SU-DHL-6 (cell line): ENCODE measurements at regions not wholly inside any gene's neighbourhood (a gene's known extent, or its start where the extent isn't known, plus 50 kb on each side); places are given as distances from the start of the nearest gene placed in this dataset.

Experiments
- EZH2phosphoT487 ChIP-seq: fragments of 200-600 bp; sonication (generic), shearing (Covaris generic); conservative IDR thresholded peaks from 2 replicates; pipeline ENCODE4 v1.6.1; 2018; ENCODE audit warnings: mild to moderate bottlenecking, antibody characterized with exemption, low read length, moderate library complexity, mixed read lengths
- TF ChIP-seq, protein P1 (sequence below): fragments of 200-600 bp; sonication (generic); IDR thresholded peaks from one replicate; pipeline ENCODE4 v1.5.1; 2017; ENCODE audit warnings: antibody characterized with exemption, mild to moderate bottlenecking, low read length, moderate library complexity; ENCODE audit not compliant: insufficient read depth, poor library complexity, severe bottlenecking

DNA sequence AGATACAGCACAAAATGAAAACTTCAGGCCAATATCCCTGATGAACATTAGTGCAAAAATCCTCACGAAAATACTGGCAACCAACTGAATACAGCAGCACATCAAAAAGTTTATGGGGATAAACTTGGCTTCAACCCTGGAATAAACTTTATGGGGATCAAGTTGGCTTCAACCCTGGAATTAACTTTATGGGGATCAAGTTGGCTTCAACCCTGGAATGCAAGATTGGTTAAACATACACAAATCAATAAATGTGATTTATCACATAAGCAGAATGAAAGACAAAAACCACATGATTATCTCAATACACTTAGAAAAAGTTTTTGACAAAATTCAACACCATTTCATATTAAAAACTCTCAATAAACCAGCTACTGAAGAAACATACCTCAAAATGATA lies 213.7 kb upstream of the DMRTA1 start:
- TF ChIP-seq, protein P1, sequence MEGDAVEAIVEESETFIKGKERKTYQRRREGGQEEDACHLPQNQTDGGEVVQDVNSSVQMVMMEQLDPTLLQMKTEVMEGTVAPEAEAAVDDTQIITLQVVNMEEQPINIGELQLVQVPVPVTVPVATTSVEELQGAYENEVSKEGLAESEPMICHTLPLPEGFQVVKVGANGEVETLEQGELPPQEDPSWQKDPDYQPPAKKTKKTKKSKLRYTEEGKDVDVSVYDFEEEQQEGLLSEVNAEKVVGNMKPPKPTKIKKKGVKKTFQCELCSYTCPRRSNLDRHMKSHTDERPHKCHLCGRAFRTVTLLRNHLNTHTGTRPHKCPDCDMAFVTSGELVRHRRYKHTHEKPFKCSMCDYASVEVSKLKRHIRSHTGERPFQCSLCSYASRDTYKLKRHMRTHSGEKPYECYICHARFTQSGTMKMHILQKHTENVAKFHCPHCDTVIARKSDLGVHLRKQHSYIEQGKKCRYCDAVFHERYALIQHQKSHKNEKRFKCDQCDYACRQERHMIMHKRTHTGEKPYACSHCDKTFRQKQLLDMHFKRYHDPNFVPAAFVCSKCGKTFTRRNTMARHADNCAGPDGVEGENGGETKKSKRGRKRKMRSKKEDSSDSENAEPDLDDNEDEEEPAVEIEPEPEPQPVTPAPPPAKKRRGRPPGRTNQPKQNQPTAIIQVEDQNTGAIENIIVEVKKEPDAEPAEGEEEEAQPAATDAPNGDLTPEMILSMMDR = no peak
- no peak for TF ChIP-seq EZH2phosphoT487
